A549 (cell line): ENCODE measurements at regions not wholly inside any gene's neighbourhood (a gene's known extent, or its start where the extent isn't known, plus 50 kb on each side); places are given as distances from the start of the nearest gene placed in this dataset.

Source experiments
- ATAC-seq, 2 experiments: fragments of 200-7000 bp in 1 of 2; fragments of >200 bp in 1 of 2; cut with Nextera tagmentation in 1 of 2; cut with Tn5 transposase in 1 of 2; 3 replicates each; pipeline versions ENCODE4 v1.8.0 to v1.9.1; 2018 to 2020; ENCODE audit warnings: mild to moderate bottlenecking in 1 of 2, moderate library complexity in 1 of 2
- CTCF ChIA-PET: fragments of 300-600 bp; sonication (Branson Sonifier 250); formaldehyde crosslinking; extraction: SDS; loops from one replicate; lab custom pipeline; 2021; ENCODE audit warnings: antibody characterized with exemption, inconsistent platforms; lab: Yijun Ruan, JAX
- POLR2A ChIA-PET: fragments of 350-600 bp; formaldehyde crosslinking; extraction: SDS; loops from one replicate; lab custom pipeline; 2021; ENCODE audit warnings: antibody characterized with exemption, inconsistent platforms; lab: Yijun Ruan, JAX
- DNase-seq, 2 experiments: peaks; one replicate each; pipeline versions ENCODE4 v3.0.0 to v3.0.0-alpha.2; 2011 to 2016; ENCODE audit warnings: low read depth in 1 of 2, low spot score in 1 of 2
- FAIRE-seq: peaks from 2 replicates; lab custom pipeline; 2011; peaks lifted over from hg19 to GRCh38; lab: Jason Lieb, UNC
- H3K27ac ChIP-seq, 2 experiments: fragments of >200 bp; sonication (Bioruptor Twin); formaldehyde crosslinking; 3 replicates each; pipeline ENCODE4 v1.5.1; 2016 to 2017
- H3K4me1 ChIP-seq: fragments of >200 bp; sonication (Bioruptor Twin); formaldehyde crosslinking; 3 replicates; pipeline ENCODE4 v1.6.1; 2016
- H3K4me2 ChIP-seq: fragments of >200 bp; sonication (Bioruptor Twin); formaldehyde crosslinking; 3 replicates; pipeline ENCODE4 v1.6.1; 2016
- H3K4me3 ChIP-seq: fragments of >200 bp; sonication (Bioruptor Twin); formaldehyde crosslinking; 3 replicates; pipeline ENCODE4 v1.5.1; 2016
- H3K9me3 ChIP-seq: fragments of >200 bp; sonication (Bioruptor Twin); formaldehyde crosslinking; 3 replicates; pipeline ENCODE4 v1.6.1; 2016
- ATOH8 ChIP-seq: fragments of 250-450 bp; sonication (Bioruptor Pico); IDR thresholded peaks from 2 replicates; pipeline ENCODE4 v1.5.0; 2020; ENCODE audit warnings: low read depth, mild to moderate bottlenecking, moderate library complexity
- BCL3 ChIP-seq: fragments of >200 bp; sonication (Bioruptor Twin); formaldehyde crosslinking; IDR thresholded peaks from 3 replicates; pipeline ENCODE4 v1.6.1; 2016
- CHD2 ChIP-seq: fragments of 150-350 bp; IDR thresholded peaks from 2 replicates; pipeline ENCODE4 v1.6.1; 2014; ENCODE audit warnings: low read length; ENCODE audit not compliant: partially characterized antibody
- CTCF ChIP-seq: fragments of >200 bp; sonication (Bioruptor Twin); formaldehyde crosslinking; IDR thresholded peaks from 3 replicates; pipeline ENCODE4 v1.5.1; 2016
- FOXS1 ChIP-seq: fragments of 250-450 bp; sonication (Bioruptor Pico); IDR thresholded peaks from 2 replicates; pipeline ENCODE4 v1.5.0; 2020; ENCODE audit warnings: mild to moderate bottlenecking, moderate library complexity
- HMGXB4 ChIP-seq: fragments of 250-450 bp; sonication (Bioruptor Pico); IDR thresholded peaks from 2 replicates; pipeline ENCODE4 v1.5.0; 2021; ENCODE audit warnings: mild to moderate bottlenecking, moderate library complexity, borderline replicate concordance
- HOXB13 ChIP-seq: fragments of 250-450 bp; sonication (Bioruptor Pico); IDR thresholded peaks from 2 replicates; pipeline ENCODE4 v1.5.0; 2020; ENCODE audit warnings: low read depth, mild to moderate bottlenecking, moderate library complexity
- KDM1A ChIP-seq: fragments of 200-600 bp; sonication (generic); IDR thresholded peaks from 2 replicates; pipeline ENCODE4 v1.6.1; 2016; ENCODE audit warnings: low read depth, mild to moderate bottlenecking
- MAFK ChIP-seq: fragments of 450-650 bp; IDR thresholded peaks from 2 replicates; pipeline ENCODE4 v1.6.1; 2014; ENCODE audit not compliant: partially characterized antibody
- MAX ChIP-seq: IDR thresholded peaks from 2 replicates; pipeline ENCODE4 v1.6.1; 2012
- MYC ChIP-seq: IDR thresholded peaks from 2 replicates; pipeline ENCODE4 v1.6.1; 2012; ENCODE audit warnings: mild to moderate bottlenecking, inconsistent platforms, low read length, improper control_type of control experiment, borderline replicate concordance
- NPAS2 ChIP-seq: fragments of 250-450 bp; sonication (Bioruptor Pico); IDR thresholded peaks from 2 replicates; pipeline ENCODE4 v1.8.0; 2022; ENCODE audit warnings: mild to moderate bottlenecking, moderate library complexity, borderline replicate concordance
- NR3C1 ChIP-seq: fragments of >200 bp; sonication (Bioruptor Twin); formaldehyde crosslinking; IDR thresholded peaks from 3 replicates; pipeline ENCODE4 v1.6.1; 2017
- PBX3 ChIP-seq: IDR thresholded peaks from 2 replicates; pipeline ENCODE4 v1.6.1; 2012
- RAD21 ChIP-seq, 2 experiments: fragments of >200 bp in 1 of 2; sonication (Bioruptor Twin) in 1 of 2; formaldehyde crosslinking in 1 of 2; IDR thresholded peaks in 1 of 2; conservative IDR thresholded peaks in 1 of 2; 2 replicates in 1 of 2; 3 replicates in 1 of 2; pipeline ENCODE4 v1.6.1; 2012 to 2018; ENCODE audit warnings: inconsistent platforms in 1 of 2
- RCOR1 ChIP-seq: fragments of 150-350 bp; IDR thresholded peaks from 2 replicates; pipeline ENCODE4 v1.6.1; 2014; ENCODE audit warnings: antibody characterized with exemption, low read length, low read depth
- TFCP2L1 ChIP-seq: fragments of 250-450 bp; sonication (Bioruptor Pico); IDR thresholded peaks from 2 replicates; pipeline ENCODE4 v1.5.0; 2021; ENCODE audit warnings: mild to moderate bottlenecking
- TP53 ChIP-seq: fragments of 250-450 bp; sonication (Bioruptor Pico); IDR thresholded peaks from 2 replicates; pipeline ENCODE4 v1.5.0; 2021; ENCODE audit warnings: mild to moderate bottlenecking, moderate library complexity
- ZFP36 ChIP-seq: fragments of 450-650 bp; IDR thresholded peaks from 2 replicates; pipeline ENCODE4 v1.6.1; 2014; ENCODE audit warnings: borderline replicate concordance; ENCODE audit not compliant: partially characterized antibody
- ZNF302 ChIP-seq: fragments of 250-450 bp; sonication (Bioruptor Pico); IDR thresholded peaks from 2 replicates; pipeline ENCODE4 v1.9.0; 2021; ENCODE audit warnings: inconsistent platforms, mild to moderate bottlenecking, moderate library complexity
- WGBS: methylation state at CpG from one replicate; pipeline ENCODE4 v1.1.6; 2017; ENCODE audit errors: missing lambda C conversion rate; 5-methylcytosine and 5-hydroxymethylcytosine counted together

GRCh38 chr20:52004018-52004417 lies 187.6 kb downstream of the ZFP64 start:
- H3K4me3 ChIP-seq = no peak overlapping the region
- H3K4me1 ChIP-seq = peaks cover 9% of the 10 kb centered on the region
- 86% methylated on average over 5 of the region's 5 CpGs for WGBS
- ATAC-seq = no peak
- ChIA-PET POLR2A (no interaction called here), CTCF (interaction anchor here (1.0 kb wide), 2 partner anchors 12 to 204 kb away, joined by 3 to 4 read pairs; no protein-coding TSS in a partner anchor)
- H3K27ac ChIP-seq = no peak overlapping the region
- no peak for DNase-seq
- H3K9me3 ChIP-seq = no peaks in the 10 kb centered on the region
- TF ChIP-seq ATOH8 (CRISPR knock-in tag) (no peak), KDM1A (no peak), ZNF302 (CRISPR knock-in tag) (no peak), HOXB13 (CRISPR knock-in tag) (no peak), HMGXB4 (CRISPR knock-in tag) (no peak), FOXS1 (CRISPR knock-in tag) (no peak), TFCP2L1 (CRISPR knock-in tag) (no peak), BCL3 (no peak), PBX3 (no peak)
- TF ChIP-seq, all 56 proteins: peak for 0
- H3K4me2 ChIP-seq = no peak overlapping the region
- FAIRE-seq = no peak

- no peak overlapping the region for H3K4me3 ChIP-seq
- H3K27ac ChIP-seq = no peak overlapping the region
- no peak for DNase-seq
- ChIA-PET CTCF (no interaction called here), POLR2A (no interaction called here)
- no peak for ATAC-seq
- no peak for FAIRE-seq
- 82% methylated on average over 5 of the region's 5 CpGs for WGBS
- H3K4me2 ChIP-seq = no peak overlapping the region
- H3K9me3 ChIP-seq = no peaks in the 10 kb centered on the region
- H3K4me1 ChIP-seq = peaks cover 9% of the 10 kb centered on the region
- TF ChIP-seq RCOR1 (no peak), CTCF (no peak), MAFK (peak; percentile 27), CHD2 (no peak)
Observed at GRCh38 chr20:52003415-52003814, 188.2 kb downstream of the ZFP64 start.

- Histone ChIP-seq H3K9me3 (no peaks in the 10 kb centered on the region), H3K4me1 (peaks cover 9% of the 10 kb centered on the region), H3K4me2 (peak overlapping the region; percentile 70), H3K4me3 (no peak overlapping the region), H3K27ac (peak overlapping the region; percentile 40 to 69; a peak in 4 of 6 replicates)
- DNase-seq (peak; percentile 63 to 73), ATAC-seq (peak; percentile 88 to 92), FAIRE-seq (no peak)
- TF ChIP-seq MAX = no peak
- TF ChIP-seq RCOR1 = no peak
- TF ChIP-seq TP53 (CRISPR knock-in tag) = no peak
- no peak for TF ChIP-seq MYC
- TF ChIP-seq RAD21 (conservative IDR thresholded peaks at IDR 0.05 in 1 of 2, IDR thresholded peaks at IDR 0.05 in 1 of 2) = 0 out of 5 replicates have a peak, but pooled peaks of 1 of the 2 experiments have one; percentile 10
- TF ChIP-seq ZFP36 = no peak
- no peak for TF ChIP-seq NPAS2
- TF ChIP-seq NR3C1 = no peak
- CTCF ChIA-PET = interaction anchor here (0.5 to 0.6 kb wide), 2 partner anchors 21 to 397 kb away, joined by 3 read pairs; no protein-coding TSS in a partner anchor
- 20% methylated on average over 8 of the region's 8 CpGs for whole genome bisulfite sequencing
- POLR2A ChIA-PET = no interaction called here
Observed at GRCh38 chr20:52001999-52002666, 189.4 kb downstream of the ZFP64 start.
